SK-N-SH treated with all-trans-retinoic acid at 6 μM for 48 hours (cell line): ENCODE measurements at regions not wholly inside any gene's neighbourhood (a gene's known extent, or its start where the extent isn't known, plus 50 kb on each side); places are given as distances from the start of the nearest gene placed in this dataset.
"Not testable (repeated sequence)": the region's sequence is repeated elsewhere in the genome, so short reads cannot be mapped to it uniquely, and the experiment has no call there.

Experiments used
- ATAC-seq: fragments of 200-7000 bp; cut with Tn5 transposase; 3 replicates; pipeline ENCODE4 v1.9.1; 2020; ENCODE audit warnings: mild to moderate bottlenecking, moderate library complexity
- ARNTL ChIP-seq: fragments of 450-650 bp; formaldehyde crosslinking; IDR thresholded peaks from 2 replicates; pipeline ENCODE4 v1.5.0; 2020; ENCODE audit warnings: low read depth, mild to moderate bottlenecking, moderate library complexity, borderline replicate concordance
- BACH2 ChIP-seq: fragments of 250-450 bp; sonication (Bioruptor Pico); IDR thresholded peaks from 2 replicates; pipeline ENCODE4 v1.9.0; 2021; ENCODE audit warnings: mild to moderate bottlenecking, borderline replicate concordance
- CSDC2 ChIP-seq: fragments of 250-450 bp; sonication (Bioruptor Pico); IDR thresholded peaks from 2 replicates; pipeline ENCODE4 v1.5.0; 2020; ENCODE audit warnings: mild to moderate bottlenecking, moderate library complexity
- GLIS3 ChIP-seq: fragments of 250-450 bp; sonication (Bioruptor Pico); IDR thresholded peaks from 2 replicates; pipeline ENCODE4 v1.5.0; 2020; ENCODE audit warnings: mild to moderate bottlenecking, moderate library complexity
- ISL1 ChIP-seq: fragments of 250-450 bp; sonication (Bioruptor Pico); IDR thresholded peaks from 2 replicates; pipeline ENCODE4 v2.1.2; 2022; ENCODE audit warnings: mild to moderate bottlenecking, moderate library complexity
- OSR1 ChIP-seq: fragments of 250-450 bp; sonication (Bioruptor Pico); IDR thresholded peaks from 2 replicates; pipeline ENCODE4 v1.8.0; 2022; ENCODE audit warnings: moderate library complexity, mild to moderate bottlenecking, inconsistent platforms
- PPARA ChIP-seq: fragments of 250-450 bp; sonication (Bioruptor Pico); IDR thresholded peaks from 2 replicates; pipeline ENCODE4 v1.5.0; 2020; ENCODE audit warnings: mild to moderate bottlenecking, borderline replicate concordance
- RARB ChIP-seq: fragments of 250-450 bp; sonication (Bioruptor Pico); IDR thresholded peaks from 2 replicates; pipeline ENCODE4 v1.8.0; 2021; ENCODE audit warnings: mild to moderate bottlenecking, moderate library complexity
- SNAI2 ChIP-seq: fragments of 250-450 bp; sonication (Bioruptor Pico); IDR thresholded peaks from 2 replicates; pipeline ENCODE4 v1.5.0; 2020; ENCODE audit warnings: mild to moderate bottlenecking, moderate library complexity
- TCF4 ChIP-seq: fragments of 250-450 bp; sonication (Bioruptor Pico); IDR thresholded peaks from 2 replicates; pipeline ENCODE4 v1.8.0; 2021; ENCODE audit warnings: mild to moderate bottlenecking, moderate library complexity, borderline replicate concordance
- TOX ChIP-seq: fragments of 250-450 bp; sonication (Bioruptor Pico); IDR thresholded peaks from 2 replicates; pipeline ENCODE4 v1.8.0; 2021; ENCODE audit warnings: mild to moderate bottlenecking, moderate library complexity, borderline replicate concordance
- ZC3H10 ChIP-seq: fragments of 250-450 bp; sonication (Bioruptor Pico); IDR thresholded peaks from 2 replicates; pipeline ENCODE4 v1.5.1; 2021; ENCODE audit warnings: mild to moderate bottlenecking, moderate library complexity
- ZFP3 ChIP-seq: fragments of 250-450 bp; sonication (Bioruptor Pico); IDR thresholded peaks from 2 replicates; pipeline ENCODE4 v1.5.0; 2020; ENCODE audit warnings: mild to moderate bottlenecking, moderate library complexity
- ZFP30 ChIP-seq: fragments of 450-650 bp; formaldehyde crosslinking; IDR thresholded peaks from 2 replicates; pipeline ENCODE4 v1.5.0; 2022; ENCODE audit warnings: mild to moderate bottlenecking, moderate library complexity
- ZNF70 ChIP-seq: fragments of 450-650 bp; formaldehyde crosslinking; IDR thresholded peaks from 2 replicates; pipeline ENCODE4 v1.5.0; 2020; ENCODE audit warnings: mild to moderate bottlenecking, moderate library complexity
- ZNF8 ChIP-seq: fragments of 450-650 bp; formaldehyde crosslinking; IDR thresholded peaks from 2 replicates; pipeline ENCODE4 v1.5.0; 2020; ENCODE audit warnings: mild to moderate bottlenecking, moderate library complexity
- TF ChIP-seq, protein P1 (sequence below): fragments of 250-450 bp; sonication (Bioruptor Pico); IDR thresholded peaks from 2 replicates; pipeline ENCODE4 v1.8.0; 2020; ENCODE audit warnings: mild to moderate bottlenecking, moderate library complexity, borderline replicate concordance
- TF ChIP-seq, protein P2 (sequence below): fragments of 250-450 bp; sonication (Bioruptor Pico); IDR thresholded peaks from 2 replicates; pipeline ENCODE4 v1.5.0; 2020; ENCODE audit warnings: mild to moderate bottlenecking, moderate library complexity
- TF ChIP-seq, protein P3 (sequence below): fragments of 250-450 bp; sonication (Bioruptor Pico); IDR thresholded peaks from 2 replicates; pipeline ENCODE4 v1.8.0; 2021; ENCODE audit warnings: low read depth, mild to moderate bottlenecking, moderate library complexity, borderline replicate concordance
- TF ChIP-seq, protein P4 (sequence below): fragments of 250-450 bp; sonication (Bioruptor Pico); IDR thresholded peaks from 2 replicates; pipeline ENCODE4 v1.5.1; 2021; ENCODE audit warnings: mild to moderate bottlenecking, moderate library complexity
- TF ChIP-seq, protein P5 (sequence below): fragments of 250-450 bp; sonication (Bioruptor Pico); IDR thresholded peaks from 2 replicates; pipeline ENCODE4 v1.5.1; 2020; ENCODE audit warnings: low read depth, mild to moderate bottlenecking, moderate library complexity

DNA sequence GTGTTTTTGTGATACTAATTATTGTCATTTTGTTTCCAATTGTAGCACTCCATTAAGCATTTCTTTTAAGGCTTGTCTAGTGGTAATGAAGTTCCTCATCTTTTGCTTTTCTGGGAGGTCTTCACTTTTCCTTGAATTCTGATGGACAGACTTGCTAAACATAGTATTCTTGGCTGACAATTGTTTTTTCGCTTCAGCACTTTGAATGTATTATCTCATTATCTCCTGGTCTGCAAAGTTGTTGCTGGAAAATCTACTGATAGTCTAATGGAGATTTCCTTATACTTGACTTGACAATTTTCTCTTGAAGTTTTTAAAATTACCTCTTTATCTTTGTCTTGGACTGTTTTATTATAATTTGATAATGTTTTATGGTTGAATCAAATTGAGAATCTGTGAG, 147.5 kb downstream of the FAM174A start (continued):
- no peak for TF ChIP-seq GLIS3 (CRISPR knock-in tag)
- TF ChIP-seq ZNF8 (CRISPR knock-in tag), result no peak
- TF ChIP-seq TOX, result no peak
- no peak for TF ChIP-seq PPARA (CRISPR knock-in tag)
- TF ChIP-seq ZFP3 (CRISPR knock-in tag), result no peak
- no peak for TF ChIP-seq ZNF70 (CRISPR knock-in tag)
- no peak for TF ChIP-seq ISL1 (CRISPR knock-in tag)
- TF ChIP-seq SNAI2 (CRISPR knock-in tag), result no peak
- no peak for TF ChIP-seq TCF4
- TF ChIP-seq BACH2 (CRISPR knock-in tag), result no peak

DNA sequence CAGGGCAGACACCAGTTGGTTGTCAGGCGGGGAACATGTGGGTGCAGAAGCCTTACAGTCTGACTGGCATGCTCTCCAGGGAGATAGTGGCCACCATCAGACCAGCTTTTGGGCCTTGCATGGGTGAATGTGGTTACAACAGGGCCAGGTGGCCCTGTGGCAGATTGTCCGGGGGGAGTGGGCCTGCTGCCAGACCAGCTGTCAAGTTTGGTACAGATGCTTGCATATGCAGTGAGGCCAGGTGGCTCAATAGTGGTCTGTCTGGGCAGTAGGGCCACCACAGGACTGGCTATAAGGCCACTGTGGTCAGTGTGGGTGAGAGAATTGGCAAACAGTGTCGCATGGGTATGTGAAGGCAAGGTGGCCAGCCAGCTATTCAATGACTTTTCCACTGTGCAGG, 148.7 kb downstream of the FAM174A start:
- no peak for TF ChIP-seq SNAI2 (CRISPR knock-in tag)
- TF ChIP-seq, protein P1, sequence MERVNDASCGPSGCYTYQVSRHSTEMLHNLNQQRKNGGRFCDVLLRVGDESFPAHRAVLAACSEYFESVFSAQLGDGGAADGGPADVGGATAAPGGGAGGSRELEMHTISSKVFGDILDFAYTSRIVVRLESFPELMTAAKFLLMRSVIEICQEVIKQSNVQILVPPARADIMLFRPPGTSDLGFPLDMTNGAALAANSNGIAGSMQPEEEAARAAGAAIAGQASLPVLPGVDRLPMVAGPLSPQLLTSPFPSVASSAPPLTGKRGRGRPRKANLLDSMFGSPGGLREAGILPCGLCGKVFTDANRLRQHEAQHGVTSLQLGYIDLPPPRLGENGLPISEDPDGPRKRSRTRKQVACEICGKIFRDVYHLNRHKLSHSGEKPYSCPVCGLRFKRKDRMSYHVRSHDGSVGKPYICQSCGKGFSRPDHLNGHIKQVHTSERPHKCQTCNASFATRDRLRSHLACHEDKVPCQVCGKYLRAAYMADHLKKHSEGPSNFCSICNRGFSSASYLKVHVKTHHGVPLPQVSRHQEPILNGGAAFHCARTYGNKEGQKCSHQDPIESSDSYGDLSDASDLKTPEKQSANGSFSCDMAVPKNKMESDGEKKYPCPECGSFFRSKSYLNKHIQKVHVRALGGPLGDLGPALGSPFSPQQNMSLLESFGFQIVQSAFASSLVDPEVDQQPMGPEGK (CRISPR knock-in tag), result no peak
- no peak for ATAC-seq

DNA sequence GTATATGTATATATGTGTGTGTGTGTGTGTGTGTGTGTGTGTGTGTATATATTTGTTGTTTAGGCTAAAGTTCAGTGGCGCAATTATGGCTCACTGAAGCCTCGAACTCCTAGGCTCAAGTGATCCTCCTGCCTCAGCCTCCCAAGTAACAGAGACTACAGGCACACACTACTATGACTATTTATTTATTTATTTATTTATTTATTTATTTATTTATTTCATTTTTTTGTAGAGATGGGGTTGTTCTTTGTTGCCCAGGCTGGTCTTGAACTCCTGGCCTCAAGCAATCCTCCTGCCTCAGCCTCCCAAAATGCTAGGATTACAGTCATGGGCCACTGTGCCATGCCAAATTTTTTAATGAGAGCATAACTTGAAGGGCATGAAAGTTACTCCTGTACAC, 149.9 kb downstream of the FAM174A start:
- ATAC-seq, result not testable (repeated sequence)

DNA sequence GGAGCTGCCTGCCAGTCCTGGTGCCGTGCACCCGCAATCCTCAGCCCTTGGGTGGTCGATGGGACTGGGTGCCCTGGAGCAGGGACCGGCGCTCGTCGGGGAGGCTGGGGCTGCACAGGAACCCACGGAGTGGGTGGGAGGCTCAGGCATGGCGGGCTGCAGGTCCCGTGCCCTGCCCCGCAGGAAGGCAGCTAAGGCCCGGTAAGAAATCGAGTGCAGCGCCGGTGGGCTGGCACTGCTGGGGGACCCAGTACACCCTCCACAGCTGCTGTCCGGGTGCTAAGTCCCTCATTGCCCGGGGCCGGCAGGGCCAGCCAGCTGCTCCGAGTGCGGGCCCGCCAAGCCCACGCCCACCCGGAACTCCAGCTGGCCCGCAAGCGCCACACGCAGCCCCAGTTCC, 153.7 kb downstream of the FAM174A start:
- not testable (repeated sequence) for ATAC-seq

DNA sequence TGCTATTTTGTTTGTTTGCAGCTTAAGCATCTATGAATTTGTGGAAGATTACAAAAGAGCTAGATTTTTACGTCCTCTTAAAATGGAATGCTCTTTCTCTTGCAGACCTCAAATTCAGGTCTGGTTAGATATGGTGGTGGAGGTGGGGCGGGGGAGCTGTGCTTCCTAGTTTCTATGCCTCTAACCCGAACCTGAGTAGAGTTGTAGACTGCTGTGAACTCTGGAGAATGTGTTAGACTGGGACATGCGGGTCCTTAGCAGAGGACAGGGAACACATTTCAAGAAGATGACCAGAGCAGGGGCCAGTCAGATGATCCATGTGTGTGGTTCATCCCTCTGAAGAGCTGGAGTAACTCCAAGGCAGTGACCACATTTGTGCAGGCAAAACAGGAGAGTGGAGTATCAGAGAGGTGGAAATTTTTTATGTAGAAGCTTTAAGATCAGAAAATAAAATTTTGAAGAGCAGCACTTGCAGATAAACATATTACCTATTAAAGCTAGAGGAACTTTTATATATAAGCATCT, 154.9 kb downstream of the FAM174A start:
- TF ChIP-seq, protein P1 (CRISPR knock-in tag), result no peak
- no peak for TF ChIP-seq ZFP3 (CRISPR knock-in tag)
- no peak for TF ChIP-seq SNAI2 (CRISPR knock-in tag)
- no peak for TF ChIP-seq OSR1 (CRISPR knock-in tag)
- no peak for TF ChIP-seq GLIS3 (CRISPR knock-in tag)
- TF ChIP-seq ZNF70 (CRISPR knock-in tag), result no peak
- TF ChIP-seq, protein P2, sequence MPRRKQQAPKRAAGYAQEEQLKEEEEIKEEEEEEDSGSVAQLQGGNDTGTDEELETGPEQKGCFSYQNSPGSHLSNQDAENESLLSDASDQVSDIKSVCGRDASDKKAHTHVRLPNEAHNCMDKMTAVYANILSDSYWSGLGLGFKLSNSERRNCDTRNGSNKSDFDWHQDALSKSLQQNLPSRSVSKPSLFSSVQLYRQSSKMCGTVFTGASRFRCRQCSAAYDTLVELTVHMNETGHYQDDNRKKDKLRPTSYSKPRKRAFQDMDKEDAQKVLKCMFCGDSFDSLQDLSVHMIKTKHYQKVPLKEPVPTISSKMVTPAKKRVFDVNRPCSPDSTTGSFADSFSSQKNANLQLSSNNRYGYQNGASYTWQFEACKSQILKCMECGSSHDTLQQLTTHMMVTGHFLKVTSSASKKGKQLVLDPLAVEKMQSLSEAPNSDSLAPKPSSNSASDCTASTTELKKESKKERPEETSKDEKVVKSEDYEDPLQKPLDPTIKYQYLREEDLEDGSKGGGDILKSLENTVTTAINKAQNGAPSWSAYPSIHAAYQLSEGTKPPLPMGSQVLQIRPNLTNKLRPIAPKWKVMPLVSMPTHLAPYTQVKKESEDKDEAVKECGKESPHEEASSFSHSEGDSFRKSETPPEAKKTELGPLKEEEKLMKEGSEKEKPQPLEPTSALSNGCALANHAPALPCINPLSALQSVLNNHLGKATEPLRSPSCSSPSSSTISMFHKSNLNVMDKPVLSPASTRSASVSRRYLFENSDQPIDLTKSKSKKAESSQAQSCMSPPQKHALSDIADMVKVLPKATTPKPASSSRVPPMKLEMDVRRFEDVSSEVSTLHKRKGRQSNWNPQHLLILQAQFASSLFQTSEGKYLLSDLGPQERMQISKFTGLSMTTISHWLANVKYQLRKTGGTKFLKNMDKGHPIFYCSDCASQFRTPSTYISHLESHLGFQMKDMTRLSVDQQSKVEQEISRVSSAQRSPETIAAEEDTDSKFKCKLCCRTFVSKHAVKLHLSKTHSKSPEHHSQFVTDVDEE (CRISPR knock-in tag), result no peak
- TF ChIP-seq, protein P3, sequence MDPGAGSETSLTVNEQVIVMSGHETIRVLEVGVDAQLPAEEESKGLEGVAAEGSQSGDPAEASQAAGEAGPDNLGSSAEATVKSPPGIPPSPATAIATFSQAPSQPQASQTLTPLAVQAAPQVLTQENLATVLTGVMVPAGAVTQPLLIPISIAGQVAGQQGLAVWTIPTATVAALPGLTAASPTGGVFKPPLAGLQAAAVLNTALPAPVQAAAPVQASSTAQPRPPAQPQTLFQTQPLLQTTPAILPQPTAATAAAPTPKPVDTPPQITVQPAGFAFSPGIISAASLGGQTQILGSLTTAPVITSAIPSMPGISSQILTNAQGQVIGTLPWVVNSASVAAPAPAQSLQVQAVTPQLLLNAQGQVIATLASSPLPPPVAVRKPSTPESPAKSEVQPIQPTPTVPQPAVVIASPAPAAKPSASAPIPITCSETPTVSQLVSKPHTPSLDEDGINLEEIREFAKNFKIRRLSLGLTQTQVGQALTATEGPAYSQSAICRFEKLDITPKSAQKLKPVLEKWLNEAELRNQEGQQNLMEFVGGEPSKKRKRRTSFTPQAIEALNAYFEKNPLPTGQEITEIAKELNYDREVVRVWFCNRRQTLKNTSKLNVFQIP, result no peak
- TF ChIP-seq, protein P4, sequence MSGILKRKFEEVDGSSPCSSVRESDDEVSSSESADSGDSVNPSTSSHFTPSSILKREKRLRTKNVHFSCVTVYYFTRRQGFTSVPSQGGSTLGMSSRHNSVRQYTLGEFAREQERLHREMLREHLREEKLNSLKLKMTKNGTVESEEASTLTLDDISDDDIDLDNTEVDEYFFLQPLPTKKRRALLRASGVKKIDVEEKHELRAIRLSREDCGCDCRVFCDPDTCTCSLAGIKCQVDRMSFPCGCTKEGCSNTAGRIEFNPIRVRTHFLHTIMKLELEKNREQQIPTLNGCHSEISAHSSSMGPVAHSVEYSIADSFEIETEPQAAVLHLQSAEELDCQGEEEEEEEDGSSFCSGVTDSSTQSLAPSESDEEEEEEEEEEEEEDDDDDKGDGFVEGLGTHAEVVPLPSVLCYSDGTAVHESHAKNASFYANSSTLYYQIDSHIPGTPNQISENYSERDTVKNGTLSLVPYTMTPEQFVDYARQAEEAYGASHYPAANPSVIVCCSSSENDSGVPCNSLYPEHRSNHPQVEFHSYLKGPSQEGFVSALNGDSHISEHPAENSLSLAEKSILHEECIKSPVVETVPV (CRISPR knock-in tag), result no peak
- no peak for TF ChIP-seq ZNF8 (CRISPR knock-in tag)
- TF ChIP-seq, protein P5, sequence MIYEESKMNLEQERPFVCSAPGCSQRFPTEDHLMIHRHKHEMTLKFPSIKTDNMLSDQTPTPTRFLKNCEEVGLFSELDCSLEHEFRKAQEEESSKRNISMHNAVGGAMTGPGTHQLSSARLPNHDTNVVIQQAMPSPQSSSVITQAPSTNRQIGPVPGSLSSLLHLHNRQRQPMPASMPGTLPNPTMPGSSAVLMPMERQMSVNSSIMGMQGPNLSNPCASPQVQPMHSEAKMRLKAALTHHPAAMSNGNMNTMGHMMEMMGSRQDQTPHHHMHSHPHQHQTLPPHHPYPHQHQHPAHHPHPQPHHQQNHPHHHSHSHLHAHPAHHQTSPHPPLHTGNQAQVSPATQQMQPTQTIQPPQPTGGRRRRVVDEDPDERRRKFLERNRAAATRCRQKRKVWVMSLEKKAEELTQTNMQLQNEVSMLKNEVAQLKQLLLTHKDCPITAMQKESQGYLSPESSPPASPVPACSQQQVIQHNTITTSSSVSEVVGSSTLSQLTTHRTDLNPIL (CRISPR knock-in tag), result no peak
- no peak for TF ChIP-seq ZC3H10
- no peak for TF ChIP-seq ISL1 (CRISPR knock-in tag)
- TF ChIP-seq BACH2 (CRISPR knock-in tag), result no peak
- no peak for TF ChIP-seq ZFP30
- TF ChIP-seq RARB (CRISPR knock-in tag), result no peak
- TF ChIP-seq PPARA (CRISPR knock-in tag), result no peak
- no peak for TF ChIP-seq CSDC2
- TF ChIP-seq TOX, result no peak
- no peak for TF ChIP-seq ARNTL
- TF ChIP-seq, all 23 proteins: peak for 0
- ATAC-seq, result peak; percentile 43; the same call in 1 of the 3 replicates
